H1 (cell line): ENCODE measurements at regions not wholly inside any gene's neighbourhood (a gene's known extent, or its start where the extent isn't known, plus 50 kb on each side); places are given as distances from the start of the nearest gene placed in this dataset.

Source experiments
- CTCF ChIA-PET: fragments of 300-600 bp; sonication (Branson Sonifier 250); formaldehyde crosslinking; loops from one replicate; lab custom pipeline; 2021; ENCODE audit not compliant: partially characterized antibody; lab: Charles Lee
- POLR2A ChIA-PET: fragments of 300-600 bp; sonication (Branson Sonifier 250); formaldehyde crosslinking; loops from one replicate; lab custom pipeline; 2021; ENCODE audit warnings: inconsistent platforms; ENCODE audit not compliant: partially characterized antibody; lab: Charles Lee
- DNase-seq, 2 experiments: peaks; one replicate each; pipeline versions ENCODE4 v3.0.0 to v3.0.0-alpha.2; 2010 to 2022; ENCODE audit warnings: low spot score in 2 of 2, low read depth in 1 of 2, mixed read lengths in 1 of 2
- FAIRE-seq: peaks from 2 replicates; lab custom pipeline; 2011; peaks lifted over from hg19 to GRCh38; lab: Jason Lieb, UNC
- H2AFZ ChIP-seq: 2 replicates; pipeline ENCODE4 v1.8.1; 2012; ENCODE audit warnings: low read length, inconsistent platforms
- H2AK5ac ChIP-seq: 2 replicates; pipeline ENCODE4 v1.6.1; 2013; ENCODE audit warnings: low read depth, low read length
- H2BK120ac ChIP-seq: replicated peaks from 2 replicates; pipeline ENCODE3; 2013; ENCODE audit warnings: low read depth, low read length, inconsistent platforms
- H2BK12ac ChIP-seq: 2 replicates; pipeline ENCODE4 v1.6.1; 2013; ENCODE audit warnings: low read depth, low read length
- H2BK15ac ChIP-seq: 2 replicates; pipeline ENCODE4 v1.6.1; 2013; ENCODE audit warnings: low read length
- H2BK20ac ChIP-seq: 2 replicates; pipeline ENCODE4 v1.6.1; 2013; ENCODE audit warnings: low read length
- H2BK5ac ChIP-seq: 2 replicates; pipeline ENCODE4 v1.6.1; 2013; ENCODE audit warnings: low read depth, low read length
- H3K14ac ChIP-seq: 2 replicates; pipeline ENCODE4 v1.6.1; 2013; ENCODE audit warnings: inconsistent platforms; ENCODE audit not compliant: insufficient read length
- H3K18ac ChIP-seq: 2 replicates; pipeline ENCODE4 v1.6.1; 2013; ENCODE audit warnings: low read length; ENCODE audit errors: extremely low read depth
- H3K23ac ChIP-seq: 2 replicates; pipeline ENCODE4 v1.6.1; 2013; ENCODE audit warnings: inconsistent platforms; ENCODE audit not compliant: insufficient read length
- H3K23me2 ChIP-seq: 2 replicates; pipeline ENCODE4 v1.6.1; 2013; ENCODE audit warnings: low read depth, low read length
- H3K27ac ChIP-seq: 2 replicates; pipeline ENCODE4 v1.6.1; 2011; ENCODE audit warnings: low read depth, low read length, inconsistent platforms
- H3K27me3 ChIP-seq, 4 experiments: replicated peaks in 1 of 4; 1 replicate in 1 of 4; 2 replicates in 3 of 4; pipeline versions ENCODE4 v1.6.1 to v1.8.1; 2011 to 2013; ENCODE audit warnings: low read length in 3 of 4, mild to moderate bottlenecking in 3 of 4, inconsistent platforms in 2 of 4, mixed read lengths in 2 of 4, moderate library complexity in 1 of 4; ENCODE audit not compliant: control insufficient read depth in 3 of 4, insufficient read depth in 3 of 4; ENCODE audit errors: extremely low read depth in 1 of 4
- H3K36me3 ChIP-seq, 4 experiments: 2 replicates each; pipeline versions ENCODE4 v1.6.1 to v1.8.1; 2011 to 2013; ENCODE audit warnings: mild to moderate bottlenecking in 4 of 4, low read length in 3 of 4, moderate library complexity in 2 of 4, control low read depth in 1 of 4, inconsistent platforms in 1 of 4; ENCODE audit not compliant: insufficient read depth in 4 of 4, control insufficient read depth in 2 of 4
- H3K4ac ChIP-seq: replicated peaks from 2 replicates; pipeline ENCODE3; 2013; ENCODE audit warnings: low read length, low read depth, mixed read lengths, inconsistent platforms; ENCODE audit not compliant: insufficient read length
- H3K4me1 ChIP-seq, 4 experiments: replicated peaks in 1 of 4; 1 replicate in 1 of 4; 2 replicates in 3 of 4; pipeline versions ENCODE4 v1.6.1 to v1.8.1; 2011 to 2013; ENCODE audit warnings: low read length in 3 of 4, inconsistent platforms in 2 of 4, mixed read lengths in 1 of 4; ENCODE audit not compliant: insufficient read depth in 4 of 4, control insufficient read depth in 3 of 4
- H3K4me2 ChIP-seq, 2 experiments: 2 replicates each; pipeline versions ENCODE4 v1.6.1 to v1.8.1; 2011 to 2013; ENCODE audit warnings: low read depth in 2 of 2, low read length in 2 of 2, control low read depth in 1 of 2, inconsistent platforms in 1 of 2, mild to moderate bottlenecking in 1 of 2; ENCODE audit not compliant: insufficient read depth in 1 of 2
- H3K4me3 ChIP-seq, 4 experiments: fragments of 200-600, 300-600 bp in 1 of 4; sonication (generic), shearing (Covaris generic), sonication (Bioruptor Twin) in 1 of 4; 2 replicates each; pipeline versions ENCODE4 v1.5.1 to v1.8.1; 2011 to 2016; ENCODE audit warnings: low read length in 4 of 4, low read depth in 3 of 4, control low read depth in 2 of 4, inconsistent platforms in 2 of 4, mild to moderate bottlenecking in 2 of 4, mixed read lengths in 1 of 4, moderate library complexity in 1 of 4; ENCODE audit not compliant: insufficient read depth in 2 of 4; ENCODE audit errors: extremely low read depth in 1 of 4
- H3K56ac ChIP-seq: replicated peaks from 2 replicates; pipeline ENCODE3; 2013; ENCODE audit warnings: low read depth, mild to moderate bottlenecking, mixed read lengths, low read length, inconsistent platforms; ENCODE audit not compliant: insufficient read length
- H3K79me1 ChIP-seq: 2 replicates; pipeline ENCODE4 v1.6.1; 2013; ENCODE audit warnings: low read depth, low read length, control low read depth
- H3K79me2 ChIP-seq, 2 experiments: 2 replicates each; pipeline versions ENCODE4 v1.6.1 to v1.8.1; 2012 to 2013; ENCODE audit warnings: low read length in 2 of 2, mild to moderate bottlenecking in 2 of 2, inconsistent platforms in 1 of 2; ENCODE audit not compliant: insufficient read depth in 2 of 2, control insufficient read depth in 1 of 2
- H3K9ac ChIP-seq, 4 experiments: replicated peaks in 1 of 4; 1 replicate in 1 of 4; 2 replicates in 3 of 4; pipeline versions ENCODE4 v1.6.1 to v1.8.1; 2011 to 2013; ENCODE audit warnings: low read depth in 3 of 4, low read length in 3 of 4, control low read depth in 2 of 4, mild to moderate bottlenecking in 2 of 4, moderate library complexity in 2 of 4, inconsistent platforms in 1 of 4; ENCODE audit errors: extremely low read depth in 1 of 4
- H3K9me3 ChIP-seq, 2 experiments: 2 replicates each; pipeline versions ENCODE4 v1.6.1 to v1.8.1; 2012 to 2013; ENCODE audit warnings: mild to moderate bottlenecking in 2 of 2, moderate library complexity in 2 of 2, control low read depth in 1 of 2, inconsistent platforms in 1 of 2, low read depth in 1 of 2, low read length in 1 of 2, mixed read lengths in 1 of 2; ENCODE audit not compliant: insufficient read depth in 2 of 2
- H4K20me1 ChIP-seq, 2 experiments: replicated peaks in 1 of 2; 2 replicates each; pipeline versions ENCODE3 to v1.8.1; 2011 to 2013; ENCODE audit warnings: inconsistent platforms in 2 of 2, low read length in 2 of 2, mild to moderate bottlenecking in 1 of 2; ENCODE audit not compliant: insufficient read depth in 2 of 2, control insufficient read depth in 1 of 2
- H4K5ac ChIP-seq: 2 replicates; pipeline ENCODE4 v1.6.1; 2013; ENCODE audit warnings: low read length, low read depth, mixed read lengths, inconsistent platforms; ENCODE audit not compliant: insufficient read length
- H4K8ac ChIP-seq: 2 replicates; pipeline ENCODE4 v1.8.0; 2013; ENCODE audit warnings: mild to moderate bottlenecking, moderate library complexity, low read length, inconsistent platforms; ENCODE audit not compliant: insufficient read depth; ENCODE audit errors: extremely low read depth
- H4K91ac ChIP-seq: replicated peaks from 2 replicates; pipeline ENCODE3; 2013; ENCODE audit warnings: low read length, mixed read lengths, inconsistent platforms; ENCODE audit not compliant: insufficient read length
- JUN ChIP-seq: IDR thresholded peaks from 2 replicates; pipeline ENCODE4 v1.6.1; 2011; ENCODE audit warnings: low read depth, mild to moderate bottlenecking, improper control_type of control experiment, low read length
- RFX5 ChIP-seq: IDR thresholded peaks from 2 replicates; pipeline ENCODE4 v1.6.1; 2011; ENCODE audit warnings: low read depth, low read length, improper control_type of control experiment, borderline replicate concordance
- RXRA ChIP-seq: IDR thresholded peaks from 2 replicates; pipeline ENCODE4 v1.6.1; 2011; ENCODE audit warnings: low read depth, mild to moderate bottlenecking, low read length, moderate library complexity; ENCODE audit not compliant: insufficient read depth
- SRF ChIP-seq: IDR thresholded peaks from 2 replicates; pipeline ENCODE4 v1.6.1; 2011; ENCODE audit warnings: mild to moderate bottlenecking, low read depth, low read length, moderate library complexity
- WGBS, 2 experiments: shearing (Covaris generic) in 1 of 2; methylation state at CpG; one replicate each; pipeline versions ENCODE4 v1.1.6 to v1.1.7; 2013 to 2015; ENCODE audit warnings: low lambda C conversion rate in 2 of 2, mixed read lengths in 2 of 2, inconsistent platforms in 1 of 2, low coverage in 1 of 2, missing lambda C conversion rate in 1 of 2; ENCODE audit not compliant: insufficient replicate concordance in 2 of 2, insufficient coverage in 1 of 2, insufficient read length in 1 of 2; ENCODE audit errors: extremely low coverage in 1 of 2, missing lambda C conversion rate in 1 of 2; 5-methylcytosine and 5-hydroxymethylcytosine counted together

DNA sequence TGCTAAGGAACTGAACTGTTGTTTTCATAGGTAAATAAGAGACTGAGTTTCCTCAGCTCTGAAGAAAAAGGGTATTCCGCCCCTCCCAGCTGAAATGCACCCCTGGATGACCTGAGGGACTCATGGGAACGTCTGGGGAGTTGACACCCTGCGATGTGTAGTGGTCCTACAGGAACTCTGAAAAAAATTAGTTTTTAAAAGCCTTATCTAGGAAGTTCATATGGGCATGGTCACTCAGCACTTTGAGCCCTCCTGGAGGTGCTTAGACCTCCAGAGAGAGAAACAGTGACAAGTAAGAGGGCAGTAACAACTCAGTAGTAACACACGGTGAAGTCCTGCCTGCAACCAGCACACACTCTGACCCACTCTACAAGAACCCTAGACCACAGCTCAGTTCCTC, 91.2 kb upstream of the CNOT2 start:
- no peak overlapping the region for H2BK120ac ChIP-seq
- no peak overlapping the region for H3K14ac ChIP-seq
- 93% methylated on average over 4 of the region's 4 CpGs; no CpG with 5 or more reads in 1 of the 2 experiments for WGBS, 2 experiments
- H3K56ac ChIP-seq: no peak overlapping the region
- H4K5ac ChIP-seq: no peak overlapping the region
- no peak overlapping the region for H2AFZ ChIP-seq
- H3K18ac ChIP-seq: no peak overlapping the region
- DNase-seq (no peak), FAIRE-seq (no peak)
- no peak overlapping the region for H2BK20ac ChIP-seq
- H4K91ac ChIP-seq: no peak overlapping the region
- no peak overlapping the region for H3K4me2 ChIP-seq
- H2AK5ac ChIP-seq: no peak overlapping the region
- H3K4ac ChIP-seq: no peak overlapping the region
- no peaks in the 10 kb centered on the region for H3K27me3 ChIP-seq
- no peaks in the 10 kb centered on the region for H4K20me1 ChIP-seq
- no peak overlapping the region for H2BK15ac ChIP-seq
- TF ChIP-seq RXRA: no peak
- TF ChIP-seq JUN: no peak
- no peak for TF ChIP-seq SRF
- TF ChIP-seq RFX5: no peak
- H2BK5ac ChIP-seq: no peak overlapping the region
- H3K9ac ChIP-seq: no peak overlapping the region
- H4K8ac ChIP-seq: no peak overlapping the region
- no peaks in the 10 kb centered on the region for H3K4me1 ChIP-seq
- ChIA-PET POLR2A (no interaction called here), CTCF (interaction anchor here (0.6 to 1.0 kb wide), 2 partner anchors 272 to 379 kb away, joined by 3 to 4 read pairs; no protein-coding TSS in a partner anchor)
- H3K27ac ChIP-seq: no peak overlapping the region
- H2BK12ac ChIP-seq: no peak overlapping the region
- no peaks in the 10 kb centered on the region for H3K79me1 ChIP-seq
- H3K9me3 ChIP-seq: peaks cover 30 to 31% of the 10 kb centered on the region in 2 experiments
- no peak overlapping the region for H3K23ac ChIP-seq
- H3K36me3 ChIP-seq: peaks cover 0 to 5% (median 0%) of the 10 kb centered on the region in 4 experiments; a peak in 1 of 8 replicates
- no peaks in the 10 kb centered on the region for H3K79me2 ChIP-seq
- H3K4me3 ChIP-seq: no peak overlapping the region
- H3K23me2 ChIP-seq: no peaks in the 10 kb centered on the region
